Testis (tissue), 2 donors: ENCODE measurements at regions not wholly inside any gene's neighbourhood (a gene's known extent, or its start where the extent isn't known, plus 50 kb on each side); places are given as distances from the start of the nearest gene placed in this dataset.

ENCODE experiments used
- DNase-seq: peaks from one replicate; pipeline ENCODE4 v3.0.0-alpha.2; 2019
- H3K27ac ChIP-seq, 2 donors: fragments of 200-600 bp; sonication (generic); one replicate each; pipeline ENCODE4 v1.5.1; 2019
- H3K27me3 ChIP-seq: fragments of 200-600 bp; sonication (generic); one replicate; pipeline ENCODE4 v1.5.1; 2019
- H3K36me3 ChIP-seq: fragments of 200-600 bp; sonication (generic); one replicate; pipeline ENCODE4 v1.5.1; 2017; ENCODE audit warnings: low read depth; ENCODE audit errors: missing control alignments
- H3K4me1 ChIP-seq: fragments of 200-600 bp; sonication (generic); one replicate; pipeline ENCODE4 v1.5.1; 2019
- H3K4me3 ChIP-seq, 2 donors: fragments of 200-600 bp; sonication (generic); one replicate each; pipeline ENCODE4 v1.5.1; 2017 to 2019
- H3K9me3 ChIP-seq: fragments of 200-600 bp; sonication (generic); one replicate; pipeline ENCODE4 v1.5.1; 2017
- POLR2A ChIP-seq: fragments of 450-650 bp; IDR thresholded peaks from one replicate; pipeline ENCODE4 v1.6.1; 2017; ENCODE audit warnings: antibody characterized with exemption, mild to moderate bottlenecking, moderate library complexity
- WGBS, 2 donors: methylation state at CpG; one replicate each; pipeline ENCODE4 v1.1.5; 2018; 5-methylcytosine and 5-hydroxymethylcytosine counted together
- intact Hi-C: fragments of 100-400 bp; cut with DNase I; formaldehyde crosslinking; loops from one replicate; pipeline ENCODE4 v1.15.1; 2023; ENCODE audit warnings: low total_unique reads
- TF ChIP-seq, protein P1 (sequence below), 3 experiments: fragments of 450-650 bp in 2 of 3; fragments of 200-600 bp in 1 of 3; sonication (generic) in 1 of 3; IDR thresholded peaks; one replicate each; pipeline ENCODE4 v1.5.1; 2016 to 2019; ENCODE audit warnings: antibody characterized with exemption in 3 of 3, mild to moderate bottlenecking in 2 of 3, moderate library complexity in 1 of 3

DNA sequence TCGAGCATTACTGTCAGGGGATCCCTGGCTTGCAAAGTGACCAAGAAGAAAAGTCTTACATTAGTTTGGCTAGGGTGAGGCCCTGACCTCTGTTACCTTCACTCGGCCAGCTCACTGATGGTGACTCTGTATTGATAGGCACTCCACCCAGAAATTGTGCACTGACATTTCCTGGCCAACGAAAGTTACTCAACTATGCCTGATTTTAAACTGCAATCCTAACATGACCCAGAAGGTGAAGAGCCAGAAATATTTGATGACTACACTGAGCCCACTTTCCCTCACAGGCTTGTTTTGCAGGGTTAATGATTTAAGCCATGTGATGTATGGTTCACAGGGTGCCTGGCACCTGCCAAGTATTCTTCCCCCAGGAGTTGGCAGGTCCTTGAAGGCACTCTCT, 208.2 kb upstream of the MAF start:
- WGBS, 2 donors, result 74 to 76% methylated on average over 2 to 3 of the region's 3 CpGs
- H3K27ac ChIP-seq, result no peak overlapping the region

DNA sequence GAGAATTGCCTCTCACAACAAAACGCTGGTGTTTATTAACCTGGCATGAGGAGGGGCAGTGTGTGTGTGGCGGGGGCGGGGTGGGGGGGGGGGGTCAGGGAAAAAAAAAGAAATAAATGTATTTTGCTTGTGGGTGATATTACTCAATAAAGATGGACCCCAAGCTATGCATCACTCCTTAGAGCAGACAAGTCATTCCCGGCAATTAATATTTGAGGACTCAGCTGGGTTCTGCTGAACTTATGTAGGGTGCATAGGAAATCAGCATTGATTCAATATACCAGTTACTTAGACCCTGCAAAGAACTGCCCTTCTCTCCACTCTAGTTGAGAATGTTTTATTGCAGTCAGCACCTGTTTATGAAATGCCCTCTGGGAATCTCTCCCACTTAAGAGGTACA, 206.2 kb upstream of the MAF start:
- WGBS, 2 donors, result 83 to 85% methylated on average over 4 of the region's 4 CpGs
- Histone ChIP-seq H3K4me3 (no peak overlapping the region), H3K4me1 (no peaks in the 10 kb centered on the region), H3K36me3 (no peaks in the 10 kb centered on the region), H3K27ac (no peak overlapping the region), H3K9me3 (no peaks in the 10 kb centered on the region), H3K27me3 (no peaks in the 10 kb centered on the region)
- DNase-seq, result no peak
- TF ChIP-seq, protein P1, sequence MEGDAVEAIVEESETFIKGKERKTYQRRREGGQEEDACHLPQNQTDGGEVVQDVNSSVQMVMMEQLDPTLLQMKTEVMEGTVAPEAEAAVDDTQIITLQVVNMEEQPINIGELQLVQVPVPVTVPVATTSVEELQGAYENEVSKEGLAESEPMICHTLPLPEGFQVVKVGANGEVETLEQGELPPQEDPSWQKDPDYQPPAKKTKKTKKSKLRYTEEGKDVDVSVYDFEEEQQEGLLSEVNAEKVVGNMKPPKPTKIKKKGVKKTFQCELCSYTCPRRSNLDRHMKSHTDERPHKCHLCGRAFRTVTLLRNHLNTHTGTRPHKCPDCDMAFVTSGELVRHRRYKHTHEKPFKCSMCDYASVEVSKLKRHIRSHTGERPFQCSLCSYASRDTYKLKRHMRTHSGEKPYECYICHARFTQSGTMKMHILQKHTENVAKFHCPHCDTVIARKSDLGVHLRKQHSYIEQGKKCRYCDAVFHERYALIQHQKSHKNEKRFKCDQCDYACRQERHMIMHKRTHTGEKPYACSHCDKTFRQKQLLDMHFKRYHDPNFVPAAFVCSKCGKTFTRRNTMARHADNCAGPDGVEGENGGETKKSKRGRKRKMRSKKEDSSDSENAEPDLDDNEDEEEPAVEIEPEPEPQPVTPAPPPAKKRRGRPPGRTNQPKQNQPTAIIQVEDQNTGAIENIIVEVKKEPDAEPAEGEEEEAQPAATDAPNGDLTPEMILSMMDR (IDR thresholded peaks at IDR 0.05), result no peak
- no peak for TF ChIP-seq POLR2A
- intact Hi-C loops, result no loop called here

More for the DNA sequence above, 208.2 kb upstream of the MAF start:
- no peak for DNase-seq
- Histone ChIP-seq H3K9me3 (no peaks in the 10 kb centered on the region), H3K36me3 (no peaks in the 10 kb centered on the region), H3K4me3 (no peak overlapping the region), H3K27me3 (no peaks in the 10 kb centered on the region), H3K4me1 (no peaks in the 10 kb centered on the region)
- intact Hi-C loops, result no loop called here
- no peak for TF ChIP-seq POLR2A
- TF ChIP-seq, protein P1 (IDR thresholded peaks at IDR 0.05), result no peak

DNA sequence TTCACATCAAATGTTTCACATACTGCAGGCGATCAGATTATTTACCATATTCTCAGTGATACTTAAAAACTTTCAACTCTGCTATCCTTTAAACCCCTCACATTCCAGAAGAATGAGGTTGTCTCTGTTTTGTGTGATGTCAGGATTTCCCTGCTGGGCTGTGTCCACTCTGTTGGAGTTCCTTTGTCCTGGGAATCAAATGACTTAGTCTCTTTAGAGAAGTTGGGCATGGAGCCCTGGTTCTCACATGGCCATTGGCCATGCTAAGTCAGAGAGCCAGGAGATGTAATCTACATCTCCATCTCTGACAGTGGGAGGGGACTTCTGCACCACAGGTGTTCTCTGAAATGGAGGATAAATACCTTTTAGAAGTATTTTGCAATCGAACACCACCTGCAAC, 205.1 kb upstream of the MAF start:
- Histone ChIP-seq H3K4me1 (no peaks in the 10 kb centered on the region), H3K36me3 (no peaks in the 10 kb centered on the region), H3K27me3 (no peaks in the 10 kb centered on the region), H3K4me3 (no peak overlapping the region), H3K27ac (no peak overlapping the region), H3K9me3 (no peaks in the 10 kb centered on the region)
- WGBS, 2 donors, result 70 to 83% methylated on average over 2 of the region's 2 CpGs
- intact Hi-C loops, result no loop called here
- TF ChIP-seq, protein P1 (IDR thresholded peaks at IDR 0.05), result no peak
- TF ChIP-seq POLR2A, result no peak
- DNase-seq, result no peak

DNA sequence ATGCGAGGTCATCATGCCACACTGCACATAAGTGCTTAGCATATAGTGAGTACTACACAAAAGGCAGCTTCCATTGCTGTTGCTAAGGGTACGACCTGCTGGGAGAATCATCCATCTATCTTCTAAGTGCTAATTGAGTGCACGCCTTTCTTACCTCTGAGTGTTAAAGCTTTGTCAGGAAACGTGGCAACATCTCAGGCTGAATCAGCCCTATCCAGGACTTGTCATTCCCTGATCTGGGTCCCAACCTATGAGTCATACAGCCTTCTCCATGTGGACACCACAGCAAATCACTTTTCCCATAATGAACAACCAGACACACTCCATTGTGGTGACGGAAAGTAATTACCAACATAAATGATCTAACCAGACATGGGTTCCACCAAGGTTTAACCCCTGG, 201.1 kb upstream of the MAF start:
- Histone ChIP-seq H3K36me3 (no peaks in the 10 kb centered on the region), H3K4me1 (no peaks in the 10 kb centered on the region), H3K9me3 (no peaks in the 10 kb centered on the region), H3K27me3 (no peaks in the 10 kb centered on the region), H3K27ac (no peak overlapping the region), H3K4me3 (no peak overlapping the region)
- intact Hi-C loops, result no loop called here
- TF ChIP-seq, protein P1 (IDR thresholded peaks at IDR 0.05), result no peak
- TF ChIP-seq POLR2A, result no peak
- no peak for DNase-seq
- WGBS, 2 donors, result 90 to 97% methylated on average over 5 of the region's 5 CpGs

DNA sequence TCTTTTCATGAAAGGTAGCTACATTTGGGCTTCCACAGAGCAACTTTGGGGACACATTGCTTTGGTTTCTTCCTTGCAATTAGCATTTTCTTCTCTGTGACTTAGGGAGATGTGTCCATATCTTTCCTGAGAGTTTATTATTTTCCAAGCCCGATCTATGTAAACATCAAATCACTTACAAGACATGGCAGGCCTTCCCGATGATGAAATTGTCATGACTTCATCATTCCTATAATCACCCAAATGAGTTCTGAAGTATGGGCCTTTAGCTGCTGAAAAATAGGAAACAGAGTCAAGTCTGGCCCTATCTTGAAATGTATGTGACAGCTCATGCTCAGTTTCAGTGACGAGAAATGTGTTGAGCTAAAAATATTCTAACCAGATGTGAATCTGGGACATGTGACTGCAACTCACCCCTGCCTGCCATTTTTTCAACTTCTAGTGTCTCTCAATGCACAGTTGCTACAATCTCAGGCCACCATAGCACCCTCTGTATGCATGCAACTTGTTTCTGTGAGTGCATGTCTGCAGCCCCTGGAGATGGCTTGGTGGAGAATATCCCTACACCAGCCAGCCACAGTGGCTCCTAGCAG, 199.6 kb upstream of the MAF start:
- WGBS, 2 donors, result 75 to 82% methylated on average over 3 of the region's 3 CpGs
- no peaks in the 10 kb centered on the region for H3K4me1 ChIP-seq
- intact Hi-C loops, result no loop called here
- TF ChIP-seq, protein P1 (IDR thresholded peaks at IDR 0.05), result no peak
- TF ChIP-seq POLR2A, result no peak
- no peak overlapping the region for H3K4me3 ChIP-seq
- no peak overlapping the region for H3K27ac ChIP-seq
- no peak for DNase-seq
- no peaks in the 10 kb centered on the region for H3K36me3 ChIP-seq
- H3K27me3 ChIP-seq, result no peaks in the 10 kb centered on the region
- no peaks in the 10 kb centered on the region for H3K9me3 ChIP-seq
